ENCODE measurements at regions not wholly inside any gene's neighbourhood (a gene's known extent, or its start where the extent isn't known, plus 50 kb on each side); places are given as distances from the start of the nearest gene placed in this dataset.

- TF ChIP-seq CTCF (IDR thresholded peaks at IDR 0.05 in 4 of 5, conservative IDR thresholded peaks at IDR 0.05 in 1 of 5): no peak
- no peak for TF ChIP-seq POLR2A (IDR thresholded peaks at IDR 0.05)
These were observed 73.6 kb downstream of the TMEM17 start for GRCh38 chr2:62432407-62432806.

All from gastrocnemius medialis (tissue), 4 donors.